NCI-H2171 treated with DMSO at 0.1 percent for 48 hours (cell line): ENCODE measurements at regions not wholly inside any gene's neighbourhood (a gene's known extent, or its start where the extent isn't known, plus 50 kb on each side); places are given as distances from the start of the nearest gene placed in this dataset.

Experiments
- DNase-seq: peaks from one replicate; lab custom pipeline; 2025; lab: John Stamatoyannopoulos, UW

DNA sequence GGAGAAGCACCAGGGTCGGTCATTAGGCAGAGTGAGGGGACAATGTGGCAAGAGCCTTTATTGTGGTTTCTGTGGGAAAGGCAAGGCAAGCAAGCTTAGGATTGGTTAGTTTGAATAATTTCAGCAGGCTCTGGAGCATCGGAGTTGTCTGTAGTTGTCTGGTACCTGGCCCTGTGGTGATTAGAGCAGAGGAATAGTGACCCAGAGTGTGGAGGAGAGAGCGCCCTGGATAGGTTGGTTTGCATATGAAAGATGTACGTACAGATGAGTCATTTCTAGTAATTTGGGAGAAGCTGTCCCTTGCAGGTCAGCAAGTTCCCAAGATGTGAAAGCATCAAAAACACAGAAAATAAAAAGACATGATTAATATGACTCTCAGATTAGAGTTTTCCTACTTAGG is 383.1 kb upstream of the MEX3C start:
- DNase-seq = no peak

DNA sequence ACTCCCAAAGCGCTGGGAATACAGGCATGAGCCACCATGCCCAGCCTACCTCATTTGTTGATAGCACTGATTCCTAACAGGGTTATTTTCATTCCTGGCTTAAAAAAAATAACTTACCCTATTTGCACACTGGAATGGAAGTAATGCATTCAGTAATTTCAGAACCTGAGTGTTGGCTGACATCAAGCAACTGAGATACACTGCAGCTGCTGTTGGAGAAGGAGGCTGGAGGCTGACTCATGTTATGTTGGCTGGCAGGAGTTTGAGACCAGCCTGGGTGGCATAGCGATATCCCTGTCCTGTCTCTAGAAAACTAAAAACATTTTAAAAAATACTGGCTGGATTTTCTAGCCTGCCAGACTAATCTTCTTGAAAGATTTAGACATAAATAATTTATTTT is 385.1 kb upstream of the MEX3C start:
- DNase-seq = no peak

DNA sequence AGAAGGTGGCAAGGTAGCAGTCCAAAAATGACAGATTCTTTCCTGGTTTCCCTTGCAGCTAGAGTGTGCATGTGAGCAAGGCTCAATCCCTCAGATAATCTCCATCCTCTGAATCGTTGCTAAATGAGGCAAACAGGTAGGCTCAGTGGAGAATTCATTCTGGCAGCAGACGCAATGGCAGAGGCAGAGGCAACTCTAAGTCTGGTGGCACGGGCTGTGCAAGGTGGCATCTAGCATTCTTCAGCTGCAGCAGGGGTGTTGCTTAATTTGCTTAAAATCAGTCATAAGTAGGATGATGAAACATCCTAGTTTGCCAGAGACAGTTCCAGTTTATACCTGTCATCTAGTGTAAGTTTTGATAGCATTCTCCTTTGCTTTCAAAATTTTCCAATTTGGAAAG is 391.1 kb upstream of the MEX3C start:
- DNase-seq = no peak

DNA sequence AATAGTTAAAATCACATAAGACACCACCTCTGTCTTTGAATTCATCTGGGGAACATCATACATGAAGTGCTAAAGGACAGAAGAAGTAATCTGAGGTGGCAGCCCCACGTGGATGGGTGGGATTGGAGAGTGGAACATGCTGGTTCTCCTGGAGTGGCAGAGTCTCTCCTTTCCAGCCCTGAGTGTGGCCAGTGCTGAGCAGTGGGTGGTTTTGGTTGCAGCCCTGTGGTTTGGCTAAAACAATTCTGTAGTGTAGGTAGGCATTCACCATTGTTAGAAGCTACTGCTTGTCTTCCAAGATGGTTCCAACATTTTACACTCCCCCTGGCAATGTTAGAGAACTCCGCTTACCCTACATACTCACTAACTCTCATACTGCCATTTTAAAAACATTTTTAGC is 396.4 kb upstream of the MEX3C start:
- DNase-seq = no peak

DNA sequence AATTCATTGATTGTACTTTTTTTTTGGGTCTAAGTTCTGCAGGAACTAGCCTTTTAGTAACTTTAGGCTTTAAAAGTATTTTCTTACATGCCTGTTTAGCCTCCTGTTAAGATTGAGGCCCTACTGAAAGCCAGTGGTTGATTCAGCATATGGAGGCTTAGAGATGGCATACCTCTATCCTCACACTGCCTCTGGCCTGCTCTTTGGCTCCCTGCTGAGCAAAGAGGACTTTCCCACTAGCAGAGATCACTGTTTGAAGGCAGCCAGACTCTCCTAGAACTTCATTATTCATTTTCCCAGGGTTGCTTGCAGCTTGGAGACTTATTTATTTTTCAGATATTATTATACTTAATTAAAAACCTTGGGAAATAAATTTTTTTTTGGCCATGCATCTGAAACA is 405.6 kb upstream of the MEX3C start:
- DNase-seq = no peak

DNA sequence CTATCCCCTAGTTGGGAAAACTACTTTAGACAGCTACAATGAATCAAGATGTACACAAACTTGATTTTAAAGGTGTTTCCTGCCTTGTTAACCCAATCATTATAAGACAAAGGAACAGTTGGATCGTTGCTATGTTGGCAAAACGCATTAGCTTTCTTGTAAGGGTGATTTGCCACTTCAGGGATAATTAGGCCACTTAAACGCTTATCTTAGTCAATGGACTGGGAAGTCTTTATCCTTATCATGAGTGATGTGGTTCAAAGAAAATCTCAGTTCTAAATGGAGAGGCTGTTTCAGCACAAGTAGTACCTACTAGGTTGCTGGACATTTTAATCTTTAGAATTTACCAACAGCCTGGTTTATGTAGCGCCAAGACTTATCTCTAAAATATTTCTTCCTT is 406.1 kb upstream of the MEX3C start:
- DNase-seq = no peak

DNA sequence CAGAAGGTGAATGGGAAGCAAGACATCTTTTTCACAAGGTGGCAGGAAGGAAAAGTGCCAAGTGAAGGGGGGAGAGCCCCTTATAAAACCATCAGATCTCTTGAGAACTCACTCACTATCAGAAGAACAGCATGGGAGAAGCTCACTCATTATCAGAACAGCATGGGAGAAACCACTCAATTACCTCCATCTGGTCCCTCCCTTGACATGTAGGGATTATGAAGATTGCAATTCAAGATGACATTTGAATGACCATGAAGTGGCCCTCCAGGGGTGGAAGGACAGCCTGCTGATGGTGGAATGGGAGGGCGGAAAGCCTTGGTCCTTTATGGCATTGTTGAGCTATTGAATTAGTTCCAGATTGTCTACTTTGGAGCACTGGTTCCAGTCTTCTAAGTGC is 413.0 kb upstream of the MEX3C start:
- no peak for DNase-seq

DNA sequence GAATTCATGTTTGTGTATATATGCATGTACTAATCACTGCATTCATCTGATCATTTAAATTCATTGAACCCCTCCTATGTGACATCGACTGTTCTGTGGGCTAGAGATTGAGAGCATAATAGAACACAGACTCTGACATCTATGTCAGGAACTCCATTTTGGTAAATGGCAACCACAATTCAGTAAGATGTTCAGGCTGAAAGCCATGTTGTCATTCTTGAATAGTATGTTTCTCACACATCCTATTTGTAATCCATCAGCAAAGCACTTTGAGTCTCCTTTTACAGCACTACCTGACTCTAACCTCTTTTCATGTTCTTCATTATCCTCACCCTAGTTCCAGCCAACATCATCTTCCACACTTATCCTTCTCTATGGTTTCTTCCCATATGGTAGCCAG is 413.8 kb upstream of the MEX3C start:
- no peak for DNase-seq

DNA sequence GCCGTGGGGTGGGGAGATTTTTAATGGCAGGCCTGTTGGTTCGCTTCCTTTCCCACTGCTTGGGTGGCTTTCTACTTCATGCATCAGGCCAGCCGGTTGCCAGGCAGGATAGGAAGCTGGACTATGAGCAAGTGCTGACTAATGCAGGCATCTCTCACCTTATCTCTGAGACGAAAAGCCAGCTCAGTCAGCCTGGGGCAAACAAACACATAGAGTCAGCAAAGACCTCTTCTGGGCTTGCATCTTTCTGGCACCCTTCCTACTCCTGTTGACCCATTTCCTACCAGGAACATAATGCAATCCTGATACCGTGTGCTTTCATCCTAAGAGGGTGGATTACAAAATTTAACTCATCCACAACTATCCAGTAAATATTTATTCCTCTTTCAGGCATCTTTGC is 416.6 kb upstream of the MEX3C start:
- DNase-seq = no peak

DNA sequence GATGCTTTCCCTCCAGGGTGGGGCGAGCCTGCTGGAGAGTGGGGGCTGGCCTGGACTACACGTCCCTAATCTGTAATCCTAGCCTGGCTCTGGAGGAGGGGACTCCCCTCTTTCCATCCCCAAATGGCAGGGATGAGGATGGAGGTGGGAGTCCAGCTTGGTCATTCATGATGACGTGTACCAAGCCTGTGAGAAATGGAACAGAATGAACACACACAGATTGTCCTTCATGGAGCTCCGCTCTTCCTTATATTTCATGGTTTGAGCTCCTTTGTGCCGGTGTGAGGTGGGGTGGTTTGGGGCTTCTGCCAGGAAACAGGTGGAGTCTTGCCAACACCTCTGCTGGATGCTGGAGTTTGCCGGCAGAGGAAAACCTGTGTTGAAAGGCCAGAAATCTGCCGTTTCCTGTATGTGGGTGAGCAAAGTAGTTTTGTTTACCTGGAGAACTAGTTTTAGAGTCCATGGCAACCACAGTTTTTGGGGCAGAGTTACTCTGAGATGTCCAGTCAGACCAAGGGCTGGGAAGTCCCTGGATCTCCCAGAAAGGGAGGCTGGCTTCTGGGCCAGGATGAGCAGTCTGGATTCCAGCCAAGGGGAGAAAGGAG is 417.6 kb upstream of the MEX3C start:
- peak; percentile 74 for DNase-seq

DNA sequence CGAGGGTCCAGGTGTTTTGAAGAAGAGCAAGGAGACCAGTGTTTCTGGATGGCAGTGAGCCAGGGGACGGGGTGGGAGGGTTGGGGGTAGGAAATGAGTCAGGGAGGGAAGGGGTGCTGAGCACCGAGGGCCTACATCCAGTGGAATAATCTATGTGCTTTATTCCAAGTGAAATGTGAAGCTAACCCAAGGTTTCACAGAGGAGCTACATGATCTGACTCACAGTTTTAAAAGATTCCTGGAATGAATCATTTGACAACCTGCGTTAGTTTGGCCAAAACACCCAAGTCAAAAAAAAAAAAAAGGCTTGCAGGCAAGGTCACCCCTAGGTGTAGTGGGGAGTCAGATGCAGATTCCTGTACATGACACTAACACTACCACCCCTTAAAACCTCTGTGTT is 419.7 kb upstream of the MEX3C start:
- no peak for DNase-seq

DNA sequence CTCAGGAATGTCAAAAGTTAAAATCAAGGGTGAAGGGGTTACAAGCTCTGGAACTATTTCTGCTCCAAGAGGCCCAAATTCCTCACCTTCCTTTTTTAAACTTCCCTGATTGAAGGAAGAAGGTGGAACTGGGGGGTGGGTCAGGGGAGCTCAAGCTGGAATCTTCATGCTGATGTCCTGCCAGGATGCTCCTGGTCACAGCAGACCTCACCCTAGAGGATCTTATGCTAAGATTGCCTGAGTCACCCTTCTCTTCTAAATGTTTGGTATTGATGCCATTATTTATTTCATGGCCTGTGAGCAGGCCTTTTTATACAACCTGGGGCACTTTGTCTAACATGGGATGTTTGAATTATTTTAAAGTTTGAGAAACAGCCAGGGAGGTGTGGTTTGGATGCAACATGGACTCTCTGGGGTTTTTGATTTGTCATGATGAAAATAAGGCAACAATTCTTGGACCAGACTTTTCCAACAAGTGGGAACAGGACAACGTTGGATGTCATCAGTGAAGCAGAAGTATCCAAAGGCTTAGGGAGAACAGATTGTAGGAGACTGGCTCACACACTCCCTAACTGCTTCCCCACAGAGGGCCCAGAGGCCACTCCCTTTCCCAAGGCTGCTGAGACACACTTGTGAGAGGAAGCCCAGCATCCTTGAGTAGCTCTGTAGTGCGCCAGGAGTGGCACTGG is 420.2 kb upstream of the MEX3C start:
- no peak for DNase-seq

DNA sequence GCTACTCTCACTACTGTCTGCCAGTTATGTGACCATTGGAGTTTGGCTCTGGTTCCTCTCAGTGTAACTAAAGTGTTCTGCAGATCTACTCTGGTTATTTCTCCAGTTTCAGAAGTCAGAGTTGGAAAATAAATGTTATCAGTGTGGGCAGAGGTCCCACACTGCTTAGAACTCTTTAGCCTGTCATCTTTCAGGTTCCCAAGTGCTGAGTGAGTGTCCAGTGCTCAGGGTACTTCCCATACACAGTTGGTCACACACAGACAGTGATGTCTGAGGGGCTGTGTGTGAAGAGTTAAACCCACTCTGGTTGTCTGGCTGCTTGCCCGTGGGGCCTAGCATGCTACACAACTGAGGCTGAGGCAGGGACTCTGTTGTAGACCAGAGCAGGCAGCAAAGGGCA is 421.8 kb upstream of the MEX3C start:
- no peak for DNase-seq

DNA sequence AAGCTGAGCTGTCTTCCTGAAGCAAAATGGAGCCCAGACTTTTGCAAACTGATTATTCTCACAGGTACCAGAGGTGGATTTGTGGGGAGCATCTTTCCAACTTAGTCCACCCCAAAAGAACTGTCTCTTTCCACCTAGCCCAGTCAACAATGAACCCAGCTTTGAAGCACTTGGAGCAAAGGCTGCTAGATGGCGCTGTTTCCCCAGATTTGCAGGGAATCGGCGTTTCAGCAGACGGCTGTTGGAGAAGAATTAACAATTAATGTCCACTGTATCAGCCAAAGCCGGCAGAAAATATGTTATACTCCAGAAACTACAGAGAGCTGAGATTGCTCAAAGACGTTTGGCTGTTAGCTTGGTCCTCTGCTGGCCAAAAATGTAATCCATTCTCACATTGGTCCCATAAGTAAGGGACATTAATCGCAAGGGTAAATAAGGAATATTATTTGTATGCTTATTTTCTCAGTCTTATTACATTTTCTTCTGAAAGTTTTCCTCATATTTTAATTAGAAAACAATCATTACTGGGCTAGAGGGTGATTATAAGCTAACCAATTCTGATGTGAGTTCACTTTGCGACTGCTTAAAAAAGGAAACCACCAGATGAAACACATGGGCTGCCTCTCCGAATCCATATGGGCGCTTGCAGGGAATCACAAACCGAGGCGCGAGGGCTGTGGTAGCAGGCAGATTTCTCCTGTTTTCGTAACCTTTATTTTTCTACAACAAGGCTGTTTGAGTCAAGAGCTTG is 423.8 kb upstream of the MEX3C start:
- DNase-seq = peak; percentile 87

DNA sequence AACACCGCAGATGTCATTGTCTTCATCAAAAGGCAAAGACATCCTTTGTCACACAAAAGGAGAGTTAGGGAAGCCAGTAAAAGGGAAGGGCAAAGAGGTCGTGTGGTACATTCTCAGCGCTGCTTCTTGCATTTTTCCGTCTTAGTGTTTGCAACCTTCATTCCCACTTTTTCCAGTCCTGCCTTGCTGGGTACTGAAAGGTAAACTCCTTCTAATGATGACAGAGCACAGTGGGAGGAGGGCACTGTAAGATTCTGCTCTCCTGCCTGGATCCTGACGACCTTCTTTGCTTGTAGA is 424.3 kb upstream of the MEX3C start:
- DNase-seq = peak; percentile 76

DNA sequence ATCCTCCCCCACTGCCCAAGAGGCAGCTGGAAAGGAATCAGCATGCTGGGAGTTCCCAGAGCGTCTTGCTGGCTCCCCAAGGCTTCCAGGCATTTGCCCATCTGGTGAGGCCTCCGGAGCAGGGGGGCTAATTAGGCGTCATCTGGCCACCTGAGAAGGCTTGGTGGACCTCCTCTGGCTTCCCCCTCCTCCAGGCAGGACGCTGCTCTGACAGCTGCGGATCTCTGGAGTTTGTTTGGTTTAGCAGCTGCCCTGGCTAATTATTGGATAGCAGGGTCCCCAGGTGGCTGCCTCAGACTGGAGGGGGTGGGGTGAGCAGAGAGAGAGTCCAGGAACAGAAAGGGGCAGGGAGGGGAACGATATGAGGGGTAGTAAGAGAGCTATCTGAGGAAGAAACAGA is 425.2 kb upstream of the MEX3C start:
- peak; percentile 98 for DNase-seq

DNA sequence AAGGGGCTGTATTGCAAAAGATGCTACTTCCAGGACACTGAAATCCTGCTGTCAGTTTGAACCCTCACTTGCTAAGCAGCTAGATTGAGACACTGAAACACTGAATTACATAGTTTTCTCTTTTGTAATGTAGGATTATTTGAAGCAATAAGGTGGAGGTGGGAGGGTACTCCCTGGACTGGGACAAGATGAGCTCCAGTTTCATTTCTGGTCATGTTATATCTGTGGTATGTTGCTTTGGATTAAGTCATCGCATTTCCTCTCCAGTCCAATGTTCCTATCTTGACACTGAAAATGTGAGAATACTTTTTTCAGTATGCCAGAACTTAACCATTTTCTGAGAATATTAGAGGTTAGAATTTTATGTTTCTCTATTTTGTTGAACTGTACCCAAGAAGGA is 426.2 kb upstream of the MEX3C start:
- peak; percentile 37 for DNase-seq

DNA sequence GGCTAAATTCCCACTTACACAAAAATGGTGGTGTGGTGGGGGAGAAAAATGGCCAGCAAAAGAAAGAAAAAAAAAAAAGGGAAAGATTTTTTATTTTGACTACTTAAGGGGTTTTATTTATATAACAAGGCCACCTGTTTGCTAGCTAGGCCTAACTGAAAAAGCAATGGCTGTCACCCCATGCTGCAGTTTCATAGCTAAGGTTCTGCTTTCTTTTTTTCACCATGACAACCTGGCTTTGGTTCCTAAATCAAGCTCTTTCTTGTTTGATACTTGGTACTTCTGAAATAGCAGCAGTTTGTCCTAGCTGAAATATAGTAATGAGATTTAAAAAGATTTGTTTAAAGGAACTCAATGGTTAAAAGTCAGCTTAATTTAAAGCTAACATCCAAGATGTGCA is 433.2 kb upstream of the MEX3C start:
- DNase-seq = no peak

DNA sequence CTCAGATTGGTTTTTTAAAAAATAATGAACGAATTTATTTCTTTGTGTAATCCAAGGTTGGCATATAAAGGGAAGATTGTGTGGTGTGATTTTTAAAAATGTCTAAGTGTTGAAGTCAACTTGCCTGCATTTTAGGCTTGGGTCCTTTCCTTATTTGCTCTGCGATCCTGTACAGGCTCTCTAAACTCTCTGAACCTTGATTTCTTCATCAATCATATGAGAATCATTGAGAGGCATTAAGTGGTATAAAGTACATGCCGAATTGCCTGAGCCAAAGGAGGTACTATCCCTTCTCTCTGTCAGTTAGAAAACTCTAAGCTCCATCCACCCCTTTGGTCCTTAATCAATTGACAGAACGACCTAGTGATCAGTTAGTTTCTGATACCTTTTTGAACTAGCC is 440.4 kb upstream of the MEX3C start:
- no peak for DNase-seq

DNA sequence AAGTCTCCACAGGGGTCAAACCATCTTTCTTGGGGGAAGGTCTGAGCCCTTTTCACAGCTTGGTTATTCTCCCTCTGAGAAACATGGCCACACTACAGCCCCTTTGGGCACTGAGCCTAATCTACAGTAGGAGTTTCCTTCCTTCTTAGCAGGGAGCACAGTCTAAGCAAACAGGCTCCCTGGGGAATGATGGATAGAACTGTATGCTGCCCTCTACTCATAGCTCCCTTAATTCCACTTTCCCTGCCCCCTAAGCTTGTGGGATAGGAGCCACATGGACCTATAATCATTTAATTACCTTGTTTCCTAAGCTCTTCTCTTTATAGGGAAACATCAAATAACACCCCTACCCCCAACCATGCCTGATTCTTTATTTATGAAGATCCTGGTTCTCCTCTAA is 442.1 kb upstream of the MEX3C start:
- no peak for DNase-seq

DNA sequence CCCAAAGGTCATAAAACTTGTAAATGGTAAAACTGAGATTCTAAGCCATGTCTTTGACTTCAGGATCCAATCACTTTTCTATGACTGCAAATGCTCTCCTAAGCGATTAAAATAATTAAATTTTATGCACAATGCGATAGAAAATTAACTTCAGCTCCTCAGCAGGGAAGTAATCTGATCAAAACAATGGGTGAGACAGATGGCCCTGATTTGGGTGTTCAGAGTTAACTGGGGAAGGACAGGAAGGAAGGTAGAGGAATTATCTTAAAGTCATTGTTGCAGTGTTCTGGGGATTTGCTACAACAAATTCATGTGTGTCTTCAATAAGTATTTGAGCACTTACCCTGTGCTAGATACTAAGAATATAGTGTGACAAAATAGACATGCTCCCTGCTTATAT is 446.0 kb upstream of the MEX3C start:
- peak; percentile 41 for DNase-seq

DNA sequence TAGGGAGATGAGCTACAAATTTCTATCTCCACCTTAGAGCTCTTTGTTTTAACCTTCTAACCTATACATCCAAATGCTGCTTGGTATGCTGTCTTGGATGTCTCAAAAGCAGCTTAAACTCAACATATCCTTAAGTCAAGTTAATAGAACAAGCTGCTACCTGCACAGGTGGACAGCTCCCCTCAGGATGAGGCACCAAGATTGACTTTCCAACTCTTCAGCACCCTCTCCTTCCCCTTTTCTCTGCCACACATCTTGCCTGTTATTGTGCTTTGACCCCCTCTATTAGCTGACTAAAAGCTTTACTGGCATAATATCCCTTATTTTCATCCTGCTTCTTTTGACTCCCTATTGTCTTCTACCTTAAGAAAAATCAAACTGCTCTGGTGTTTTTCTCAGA is 448.1 kb upstream of the MEX3C start:
- no peak for DNase-seq

DNA sequence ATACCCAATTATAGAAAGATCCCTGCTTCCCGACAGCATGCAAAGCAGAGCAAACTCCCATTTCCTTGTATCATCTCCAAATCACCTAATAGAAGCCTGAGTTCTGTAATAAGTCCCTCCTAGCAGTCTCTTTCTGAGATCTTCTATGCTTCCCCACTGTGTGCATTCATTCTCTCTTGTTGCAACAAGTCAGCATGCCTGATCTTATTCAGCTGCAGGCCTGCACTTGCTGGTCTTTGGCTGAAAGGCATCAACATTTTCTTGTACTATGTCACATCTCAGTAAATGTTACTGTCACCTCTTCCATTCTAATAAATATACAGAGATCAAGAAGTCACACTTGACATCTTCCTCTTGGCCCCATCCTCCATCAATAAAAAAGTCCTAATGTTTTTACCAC is 449.9 kb upstream of the MEX3C start:
- no peak for DNase-seq

DNA sequence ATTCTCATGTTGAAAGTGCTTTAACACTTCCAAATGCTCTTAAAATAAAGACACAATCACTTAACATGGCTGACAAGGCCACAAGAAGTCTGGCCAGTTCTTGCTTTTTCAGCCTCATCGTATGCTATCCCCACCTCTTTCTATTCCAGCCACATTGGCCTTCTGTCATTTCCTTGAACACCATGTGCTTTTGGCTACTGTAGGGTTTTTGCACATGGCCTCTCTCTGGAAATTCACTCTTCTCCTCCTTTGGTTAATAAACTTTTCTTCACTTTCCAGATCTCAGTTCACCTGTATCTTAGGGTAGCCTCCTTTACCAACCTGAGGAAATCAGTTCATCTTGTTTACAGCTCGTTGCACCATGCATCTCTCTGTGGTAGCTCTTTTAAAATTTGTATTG is 450.5 kb upstream of the MEX3C start:
- no peak for DNase-seq
